NCI-H748 (cell line): ENCODE measurements at regions not wholly inside any gene's neighbourhood (a gene's known extent, or its start where the extent isn't known, plus 50 kb on each side); places are given as distances from the start of the nearest gene placed in this dataset.
"Not testable (repeated sequence)": the region's sequence is repeated elsewhere in the genome, so short reads cannot be mapped to it uniquely, and the experiment has no call there.

ENCODE experiments used
- DNase-seq: peaks from one replicate; lab custom pipeline; 2025; ENCODE audit not compliant: unreplicated experiment; lab: John Stamatoyannopoulos, UW

- DNase-seq = peak; percentile 48
Observed at GRCh38 chrX:117510453-117510852, 606.2 kb downstream of the KLHL13 start.

- peak; percentile 81 for DNase-seq
Observed at GRCh38 chrX:117508021-117508420, 608.6 kb downstream of the KLHL13 start.

- no peak for DNase-seq
Observed at GRCh38 chrX:117487421-117487820, 629.2 kb downstream of the KLHL13 start.

GRCh38 chrX:117483950-117484349, 632.7 kb downstream of the KLHL13 start:
- no peak for DNase-seq

GRCh38 chrX:117458243-117458968, 658.2 kb downstream of the KLHL13 start:
- no peak for DNase-seq

GRCh38 chrX:117455787-117456186, 660.8 kb downstream of the KLHL13 start:
- DNase-seq = no peak

GRCh38 chrX:117429501-117429900, 687.1 kb downstream of the KLHL13 start:
- DNase-seq = no peak

GRCh38 chrX:117407449-117408150, 709.0 kb downstream of the KLHL13 start:
- no peak for DNase-seq

GRCh38 chrX:117400839-117401238, 715.8 kb downstream of the KLHL13 start:
- no peak for DNase-seq

GRCh38 chrX:117400005-117400404, 716.6 kb downstream of the KLHL13 start:
- DNase-seq = no peak

GRCh38 chrX:117397844-117398243, 718.8 kb downstream of the KLHL13 start:
- DNase-seq = no peak

GRCh38 chrX:117394506-117395070, 722.0 kb downstream of the KLHL13 start:
- DNase-seq = not testable (repeated sequence)

GRCh38 chrX:117392360-117392759, 724.2 kb downstream of the KLHL13 start:
- DNase-seq = not testable (repeated sequence)

- no peak for DNase-seq
Observed at GRCh38 chrX:117376460-117376859, 740.1 kb downstream of the KLHL13 start.

GRCh38 chrX:117335209-117335608, 781.4 kb downstream of the KLHL13 start:
- DNase-seq = no peak

- DNase-seq = no peak
Observed at GRCh38 chrX:117327373-117327772, 789.2 kb downstream of the KLHL13 start.

GRCh38 chrX:117325706-117326105, 790.9 kb downstream of the KLHL13 start:
- no peak for DNase-seq

GRCh38 chrX:117305168-117305766, 811.3 kb downstream of the KLHL13 start:
- no peak for DNase-seq

GRCh38 chrX:117301086-117301485, 815.5 kb downstream of the KLHL13 start:
- no peak for DNase-seq

- DNase-seq = no peak
Observed at GRCh38 chrX:117291760-117292159, 824.9 kb downstream of the KLHL13 start.

GRCh38 chrX:117274965-117275364, 812.2 kb upstream of the CT83 start:
- peak; percentile 66 for DNase-seq
